HEK293 (cell line): ENCODE measurements at regions not wholly inside any gene's neighbourhood (a gene's known extent, or its start where the extent isn't known, plus 50 kb on each side); places are given as distances from the start of the nearest gene placed in this dataset.

ENCODE experiments used
- BCL11A ChIP-seq: fragments of 450-650 bp; formaldehyde crosslinking; IDR thresholded peaks from 2 replicates; pipeline ENCODE4 v1.5.1; 2016; ENCODE audit warnings: low read depth, missing biosample characterization, missing genetic modification characterization
- SP2 ChIP-seq: fragments of 450-650 bp; formaldehyde crosslinking; IDR thresholded peaks from 2 replicates; pipeline ENCODE4 v1.5.1; 2016; ENCODE audit warnings: missing biosample characterization, missing genetic modification characterization
- ZNF146 ChIP-seq: fragments of 450-650 bp; formaldehyde crosslinking; IDR thresholded peaks from 2 replicates; pipeline ENCODE4 v1.5.1; 2016; ENCODE audit warnings: missing biosample characterization, missing genetic modification characterization
- ZNF155 ChIP-seq: fragments of 450-650 bp; formaldehyde crosslinking; IDR thresholded peaks from 2 replicates; pipeline ENCODE4 v1.5.1; 2016; ENCODE audit warnings: missing biosample characterization, missing genetic modification characterization
- ZNF23 ChIP-seq: fragments of 450-650 bp; formaldehyde crosslinking; IDR thresholded peaks from 2 replicates; pipeline ENCODE4 v1.5.1; 2016; ENCODE audit warnings: missing biosample characterization, missing genetic modification characterization, borderline replicate concordance
- TF ChIP-seq, protein P1 (sequence below): fragments of 450-650 bp; formaldehyde crosslinking; IDR thresholded peaks from 2 replicates; pipeline ENCODE4 v1.5.1; 2016; ENCODE audit warnings: missing biosample characterization, missing genetic modification characterization
- TF ChIP-seq, protein P2 (sequence below): fragments of 450-650 bp; formaldehyde crosslinking; IDR thresholded peaks from 2 replicates; pipeline ENCODE4 v1.5.1; 2017; ENCODE audit warnings: missing biosample characterization, missing genetic modification characterization
- TF ChIP-seq, protein P3 (sequence below): fragments of 450-650 bp; formaldehyde crosslinking; IDR thresholded peaks from 2 replicates; pipeline ENCODE4 v1.5.1; 2016; ENCODE audit warnings: missing biosample characterization, missing genetic modification characterization

DNA sequence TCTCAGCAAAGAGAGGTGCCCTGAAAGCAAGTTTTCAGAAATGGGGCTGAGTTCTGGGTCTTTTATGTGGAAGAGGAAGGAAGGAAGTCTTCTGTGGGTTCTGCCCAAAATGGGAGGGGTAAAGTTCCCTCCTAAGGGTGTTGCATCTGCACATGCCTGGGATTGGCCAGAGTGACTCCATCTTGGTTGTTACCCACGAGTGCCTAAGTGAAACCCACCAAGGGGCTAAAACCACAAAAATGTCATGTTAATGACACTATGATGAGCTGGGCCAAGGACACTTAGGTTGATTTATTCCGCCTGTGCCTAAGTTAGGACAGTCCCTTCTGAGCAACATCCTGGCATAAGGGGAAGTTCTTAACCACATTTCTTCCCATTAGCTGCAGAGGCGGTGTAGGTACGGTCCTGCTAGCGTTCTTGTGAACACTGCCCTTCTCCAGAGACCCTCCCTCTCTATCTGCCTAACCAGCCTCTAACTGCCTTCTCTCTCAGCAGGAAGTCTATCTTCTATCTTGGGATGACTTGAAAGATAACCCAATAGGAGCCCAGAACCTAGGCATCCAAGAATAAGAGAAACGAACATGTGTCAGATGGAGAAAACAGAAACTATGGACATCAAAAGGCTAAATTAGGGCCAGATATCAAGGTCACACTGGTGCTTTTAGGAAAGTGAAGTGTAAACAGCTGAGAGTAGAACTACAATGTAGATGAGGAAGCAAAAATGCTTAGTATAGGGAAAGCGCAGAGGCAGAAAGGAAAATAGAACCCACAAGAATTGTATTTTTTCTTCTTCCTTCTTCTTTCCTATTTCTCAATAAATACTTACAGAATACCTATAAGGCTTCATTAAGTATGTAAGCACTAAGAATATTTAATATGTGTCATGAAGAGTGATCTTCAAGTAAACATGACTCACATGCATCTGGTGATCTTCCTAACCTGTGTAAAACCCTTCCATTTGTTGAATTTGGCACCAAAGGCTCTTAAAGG is 104.2 kb upstream of the AMN1 start:
- no peak for TF ChIP-seq BCL11A (tag by site-specific recombination)
- TF ChIP-seq, protein P1, sequence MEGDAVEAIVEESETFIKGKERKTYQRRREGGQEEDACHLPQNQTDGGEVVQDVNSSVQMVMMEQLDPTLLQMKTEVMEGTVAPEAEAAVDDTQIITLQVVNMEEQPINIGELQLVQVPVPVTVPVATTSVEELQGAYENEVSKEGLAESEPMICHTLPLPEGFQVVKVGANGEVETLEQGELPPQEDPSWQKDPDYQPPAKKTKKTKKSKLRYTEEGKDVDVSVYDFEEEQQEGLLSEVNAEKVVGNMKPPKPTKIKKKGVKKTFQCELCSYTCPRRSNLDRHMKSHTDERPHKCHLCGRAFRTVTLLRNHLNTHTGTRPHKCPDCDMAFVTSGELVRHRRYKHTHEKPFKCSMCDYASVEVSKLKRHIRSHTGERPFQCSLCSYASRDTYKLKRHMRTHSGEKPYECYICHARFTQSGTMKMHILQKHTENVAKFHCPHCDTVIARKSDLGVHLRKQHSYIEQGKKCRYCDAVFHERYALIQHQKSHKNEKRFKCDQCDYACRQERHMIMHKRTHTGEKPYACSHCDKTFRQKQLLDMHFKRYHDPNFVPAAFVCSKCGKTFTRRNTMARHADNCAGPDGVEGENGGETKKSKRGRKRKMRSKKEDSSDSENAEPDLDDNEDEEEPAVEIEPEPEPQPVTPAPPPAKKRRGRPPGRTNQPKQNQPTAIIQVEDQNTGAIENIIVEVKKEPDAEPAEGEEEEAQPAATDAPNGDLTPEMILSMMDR (tag by site-specific recombination): no peak
- TF ChIP-seq, protein P2, sequence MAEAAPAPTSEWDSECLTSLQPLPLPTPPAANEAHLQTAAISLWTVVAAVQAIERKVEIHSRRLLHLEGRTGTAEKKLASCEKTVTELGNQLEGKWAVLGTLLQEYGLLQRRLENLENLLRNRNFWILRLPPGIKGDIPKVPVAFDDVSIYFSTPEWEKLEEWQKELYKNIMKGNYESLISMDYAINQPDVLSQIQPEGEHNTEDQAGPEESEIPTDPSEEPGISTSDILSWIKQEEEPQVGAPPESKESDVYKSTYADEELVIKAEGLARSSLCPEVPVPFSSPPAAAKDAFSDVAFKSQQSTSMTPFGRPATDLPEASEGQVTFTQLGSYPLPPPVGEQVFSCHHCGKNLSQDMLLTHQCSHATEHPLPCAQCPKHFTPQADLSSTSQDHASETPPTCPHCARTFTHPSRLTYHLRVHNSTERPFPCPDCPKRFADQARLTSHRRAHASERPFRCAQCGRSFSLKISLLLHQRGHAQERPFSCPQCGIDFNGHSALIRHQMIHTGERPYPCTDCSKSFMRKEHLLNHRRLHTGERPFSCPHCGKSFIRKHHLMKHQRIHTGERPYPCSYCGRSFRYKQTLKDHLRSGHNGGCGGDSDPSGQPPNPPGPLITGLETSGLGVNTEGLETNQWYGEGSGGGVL (tag by site-specific recombination): no peak
- TF ChIP-seq ZNF155 (tag by site-specific recombination): no peak
- no peak for TF ChIP-seq SP2 (tag by site-specific recombination)
- TF ChIP-seq ZNF23: no peak
- no peak for TF ChIP-seq ZNF146 (tag by site-specific recombination)
- TF ChIP-seq, protein P3, sequence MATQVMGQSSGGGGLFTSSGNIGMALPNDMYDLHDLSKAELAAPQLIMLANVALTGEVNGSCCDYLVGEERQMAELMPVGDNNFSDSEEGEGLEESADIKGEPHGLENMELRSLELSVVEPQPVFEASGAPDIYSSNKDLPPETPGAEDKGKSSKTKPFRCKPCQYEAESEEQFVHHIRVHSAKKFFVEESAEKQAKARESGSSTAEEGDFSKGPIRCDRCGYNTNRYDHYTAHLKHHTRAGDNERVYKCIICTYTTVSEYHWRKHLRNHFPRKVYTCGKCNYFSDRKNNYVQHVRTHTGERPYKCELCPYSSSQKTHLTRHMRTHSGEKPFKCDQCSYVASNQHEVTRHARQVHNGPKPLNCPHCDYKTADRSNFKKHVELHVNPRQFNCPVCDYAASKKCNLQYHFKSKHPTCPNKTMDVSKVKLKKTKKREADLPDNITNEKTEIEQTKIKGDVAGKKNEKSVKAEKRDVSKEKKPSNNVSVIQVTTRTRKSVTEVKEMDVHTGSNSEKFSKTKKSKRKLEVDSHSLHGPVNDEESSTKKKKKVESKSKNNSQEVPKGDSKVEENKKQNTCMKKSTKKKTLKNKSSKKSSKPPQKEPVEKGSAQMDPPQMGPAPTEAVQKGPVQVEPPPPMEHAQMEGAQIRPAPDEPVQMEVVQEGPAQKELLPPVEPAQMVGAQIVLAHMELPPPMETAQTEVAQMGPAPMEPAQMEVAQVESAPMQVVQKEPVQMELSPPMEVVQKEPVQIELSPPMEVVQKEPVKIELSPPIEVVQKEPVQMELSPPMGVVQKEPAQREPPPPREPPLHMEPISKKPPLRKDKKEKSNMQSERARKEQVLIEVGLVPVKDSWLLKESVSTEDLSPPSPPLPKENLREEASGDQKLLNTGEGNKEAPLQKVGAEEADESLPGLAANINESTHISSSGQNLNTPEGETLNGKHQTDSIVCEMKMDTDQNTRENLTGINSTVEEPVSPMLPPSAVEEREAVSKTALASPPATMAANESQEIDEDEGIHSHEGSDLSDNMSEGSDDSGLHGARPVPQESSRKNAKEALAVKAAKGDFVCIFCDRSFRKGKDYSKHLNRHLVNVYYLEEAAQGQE: no peak
